Stimulated activated CD8-positive, alpha-beta memory T cell treated with anti-CD3 and anti-CD28 coated beads, Interleukin-4, amount 100 ng/mL, for 4 hours (primary cell): ENCODE measurements at regions not wholly inside any gene's neighbourhood (a gene's known extent, or its start where the extent isn't known, plus 50 kb on each side); places are given as distances from the start of the nearest gene placed in this dataset.
"Not testable (repeated sequence)": the region's sequence is repeated elsewhere in the genome, so short reads cannot be mapped to it uniquely, and the experiment has no call there.

ENCODE experiments used
- DNase-seq, 2 donors: peaks; one replicate each; pipeline ENCODE4 v3.0.0-alpha.2; 2020; ENCODE audit warnings: low read depth in 2 of 2, low spot score in 1 of 2

GRCh38 chr18:77329651-77330050 is 80.0 kb downstream of the GALR1 start:
- DNase-seq, result no peak

GRCh38 chr18:77334876-77335275 is 85.2 kb downstream of the GALR1 start:
- DNase-seq, result no peak

- DNase-seq, result no peak
These were observed 88.0 kb downstream of the GALR1 start for GRCh38 chr18:77337604-77338003.

- DNase-seq, result no peak
These were observed 89.4 kb downstream of the GALR1 start for GRCh38 chr18:77339093-77339492.

GRCh38 chr18:77339623-77340022 is 90.0 kb downstream of the GALR1 start:
- no peak for DNase-seq

- no peak for DNase-seq
These were observed 91.2 kb downstream of the GALR1 start for GRCh38 chr18:77340815-77341214.

GRCh38 chr18:77341527-77342325 is 92.1 kb downstream of the GALR1 start:
- no peak for DNase-seq

GRCh38 chr18:77342736-77343135 is 93.1 kb downstream of the GALR1 start:
- DNase-seq, result no peak

- no peak for DNase-seq
These were observed 94.3 kb downstream of the GALR1 start for GRCh38 chr18:77343846-77344510.

GRCh38 chr18:77344786-77345500 is 95.3 kb downstream of the GALR1 start:
- no peak for DNase-seq

- DNase-seq, result no peak
These were observed 96.7 kb downstream of the GALR1 start for GRCh38 chr18:77346208-77346810.

- DNase-seq, result not testable (repeated sequence)
These were observed 103.7 kb downstream of the GALR1 start for GRCh38 chr18:77353349-77353748.

GRCh38 chr18:77359561-77360314 is 110.1 kb downstream of the GALR1 start:
- no peak for DNase-seq

GRCh38 chr18:77360315-77361190 is 110.9 kb downstream of the GALR1 start:
- DNase-seq, result no peak

- DNase-seq, result no peak
These were observed 111.7 kb downstream of the GALR1 start for GRCh38 chr18:77361382-77361781.

- no peak for DNase-seq
These were observed 116.0 kb downstream of the GALR1 start for GRCh38 chr18:77365667-77366066.

GRCh38 chr18:77366067-77366719 is 116.5 kb downstream of the GALR1 start:
- DNase-seq, result no peak

- no peak for DNase-seq
These were observed 117.3 kb downstream of the GALR1 start for GRCh38 chr18:77366720-77367641.
